ENCODE measurements at regions not wholly inside any gene's neighbourhood (a gene's known extent, or its start where the extent isn't known, plus 50 kb on each side); places are given as distances from the start of the nearest gene placed in this dataset.

GRCh38 chr12:90299121-90299520 is 590.5 kb upstream of the ATP2B1 start:
- Histone ChIP-seq H3K4me1 (no peaks in the 10 kb centered on the region), H3K27ac (no peak overlapping the region), H3K9me3 (no peaks in the 10 kb centered on the region), H3K36me3 (no peaks in the 10 kb centered on the region), H3K4me3 (no peak overlapping the region), H3K27me3 (no peaks in the 10 kb centered on the region)
- no peak for DNase-seq (ENCODE audit: low spot score in 2 of 2)
- intact Hi-C loops (cut with DNase I; ENCODE audit: low total_unique reads), result no loop called here
- TF ChIP-seq POLR2A (IDR thresholded peaks at IDR 0.05), result no peak
- TF ChIP-seq CTCF (IDR thresholded peaks at IDR 0.05), result no peak
- TF ChIP-seq POLR2AphosphoS5 (IDR thresholded peaks at IDR 0.05), result no peak

GRCh38 chr12:90298289-90298948 is 589.8 kb upstream of the ATP2B1 start:
- Histone ChIP-seq H3K9me3 (no peaks in the 10 kb centered on the region), H3K4me1 (no peaks in the 10 kb centered on the region), H3K36me3 (no peaks in the 10 kb centered on the region), H3K27ac (no peak overlapping the region), H3K27me3 (no peaks in the 10 kb centered on the region), H3K4me3 (no peak overlapping the region)
- intact Hi-C loops (cut with DNase I; ENCODE audit: low total_unique reads), result no loop called here
- TF ChIP-seq CTCF (IDR thresholded peaks at IDR 0.05), result no peak
- no peak for TF ChIP-seq POLR2AphosphoS5 (IDR thresholded peaks at IDR 0.05)
- TF ChIP-seq POLR2A (IDR thresholded peaks at IDR 0.05), result no peak
- DNase-seq (ENCODE audit: low spot score in 2 of 2), result no peak

- H3K27ac ChIP-seq, result no peak overlapping the region
- H3K4me1 ChIP-seq, result no peaks in the 10 kb centered on the region
- H3K36me3 ChIP-seq, result no peaks in the 10 kb centered on the region
- H3K9me3 ChIP-seq, result no peaks in the 10 kb centered on the region
- H3K27me3 ChIP-seq, result no peaks in the 10 kb centered on the region
- no peak overlapping the region for H3K4me3 ChIP-seq
- intact Hi-C loops (cut with DNase I; ENCODE audit: low total_unique reads), result no loop called here
- TF ChIP-seq POLR2A (IDR thresholded peaks at IDR 0.05), result no peak
- no peak for DNase-seq (ENCODE audit: low spot score in 2 of 2)
Observed at GRCh38 chr12:90295858-90296257, 587.2 kb upstream of the ATP2B1 start.

GRCh38 chr12:90292183-90292582 is 583.5 kb upstream of the ATP2B1 start:
- no peak overlapping the region for H3K27ac ChIP-seq
- no peaks in the 10 kb centered on the region for H3K4me1 ChIP-seq
- H3K4me3 ChIP-seq, result no peak overlapping the region
- intact Hi-C loops (cut with DNase I; ENCODE audit: low total_unique reads), result loop anchor here (5.0 kb wide), 1 partner anchor 1515 kb away; no protein-coding TSS in a partner anchor
- H3K27me3 ChIP-seq, result no peaks in the 10 kb centered on the region
- no peaks in the 10 kb centered on the region for H3K36me3 ChIP-seq
- DNase-seq (ENCODE audit: low spot score in 2 of 2), result no peak
- no peaks in the 10 kb centered on the region for H3K9me3 ChIP-seq
- TF ChIP-seq CTCF (IDR thresholded peaks at IDR 0.05), result no peak

GRCh38 chr12:90290980-90291975 is 582.6 kb upstream of the ATP2B1 start:
- no peak for DNase-seq (ENCODE audit: low spot score in 2 of 2)
- intact Hi-C loops (cut with DNase I; ENCODE audit: low total_unique reads), result loop anchor here (5.0 kb wide), 1 partner anchor 1514 kb away; no protein-coding TSS in a partner anchor
- H3K4me3 ChIP-seq, result no peak overlapping the region
- no peak for TF ChIP-seq POLR2A (IDR thresholded peaks at IDR 0.05)
- TF ChIP-seq POLR2AphosphoS5 (IDR thresholded peaks at IDR 0.05), result no peak
- TF ChIP-seq CTCF (IDR thresholded peaks at IDR 0.05), result no peak
- no peaks in the 10 kb centered on the region for H3K36me3 ChIP-seq
- H3K27ac ChIP-seq, result no peak overlapping the region
- no peaks in the 10 kb centered on the region for H3K4me1 ChIP-seq
- no peaks in the 10 kb centered on the region for H3K27me3 ChIP-seq
- no peaks in the 10 kb centered on the region for H3K9me3 ChIP-seq
